SK-N-SH (cell line): ENCODE measurements at regions not wholly inside any gene's neighbourhood (a gene's known extent, or its start where the extent isn't known, plus 50 kb on each side); places are given as distances from the start of the nearest gene placed in this dataset.

Experiments
- CTCF ChIA-PET: fragments of 300-600, 350-600 bp; formaldehyde crosslinking; extraction: SDS; loops from one replicate; lab custom pipeline; 2021; lab: Yijun Ruan, JAX
- POLR2A ChIA-PET: fragments of 350-600 bp; sonication (Branson Sonifier 250); formaldehyde crosslinking; extraction: SDS; loops from one replicate; lab custom pipeline; 2020; ENCODE audit warnings: antibody characterized with exemption, inconsistent platforms; lab: Yijun Ruan, JAX
- DNase-seq: peaks from one replicate; pipeline ENCODE4 v3.0.0; 2012
- H2AFZ ChIP-seq: fragments of 200-600 bp; sonication (generic); 2 replicates; pipeline ENCODE4 v1.8.1; 2016; ENCODE audit warnings: antibody characterized with exemption, mild to moderate bottlenecking, low read depth
- H3F3A ChIP-seq: fragments of 200-600 bp; sonication (generic); replicated peaks from 2 replicates; pipeline ENCODE3; 2016; ENCODE audit warnings: antibody characterized with exemption, mild to moderate bottlenecking; ENCODE audit not compliant: insufficient read depth
- H3K27ac ChIP-seq, 2 experiments: fragments of 200-500 bp in 1 of 2; fragments of 200-600 bp in 1 of 2; sonication (Bioruptor generic) in 1 of 2; sonication (generic), shearing (Covaris generic) in 1 of 2; 2 replicates each; pipeline versions ENCODE4 v1.5.1 to v1.6.1; 2014 to 2016; ENCODE audit warnings: low read depth in 2 of 2, inconsistent platforms in 1 of 2, low read length in 1 of 2, mild to moderate bottlenecking in 1 of 2, mixed read lengths in 1 of 2
- H3K27me3 ChIP-seq: fragments of 200-600 bp; sonication (generic), shearing (Covaris generic); 2 replicates; pipeline ENCODE4 v1.6.1; 2016; ENCODE audit warnings: mixed run types; ENCODE audit not compliant: insufficient read depth
- H3K36me3 ChIP-seq, 2 experiments: fragments of 200-500 bp in 1 of 2; fragments of 200-600 bp in 1 of 2; sonication (Bioruptor generic) in 1 of 2; sonication (generic) in 1 of 2; replicated peaks in 1 of 2; 2 replicates each; pipeline versions ENCODE3 to v1.5.1; 2014 to 2016; ENCODE audit warnings: low read length in 1 of 2, mild to moderate bottlenecking in 1 of 2; ENCODE audit not compliant: insufficient read depth in 2 of 2, control insufficient read depth in 1 of 2
- H3K4me1 ChIP-seq, 2 experiments: fragments of 200-500 bp in 1 of 2; fragments of 200-600 bp in 1 of 2; sonication (Bioruptor generic) in 1 of 2; sonication (generic), shearing (Covaris generic) in 1 of 2; 2 replicates each; pipeline versions ENCODE4 v1.5.1 to v1.6.1; 2014 to 2016; ENCODE audit warnings: low read depth in 1 of 2, low read length in 1 of 2, mixed run types in 1 of 2; ENCODE audit not compliant: insufficient read depth in 2 of 2, control insufficient read depth in 1 of 2
- H3K4me2 ChIP-seq: fragments of 200-600 bp; sonication (generic), shearing (Covaris generic); 2 replicates; pipeline ENCODE4 v1.6.1; 2017; ENCODE audit warnings: mixed run types
- H3K4me3 ChIP-seq, 2 experiments: fragments of 200-500 bp in 1 of 2; fragments of 200-600 bp in 1 of 2; sonication (Bioruptor generic) in 1 of 2; sonication (generic), shearing (Covaris generic) in 1 of 2; 2 replicates each; pipeline versions ENCODE4 v1.5.1 to v1.8.1; 2014 to 2016; ENCODE audit warnings: low read depth in 2 of 2, inconsistent platforms in 1 of 2, low read length in 1 of 2, mild to moderate bottlenecking in 1 of 2, mixed read lengths in 1 of 2, moderate library complexity in 1 of 2
- H3K79me2 ChIP-seq: fragments of 200-600 bp; sonication (generic); 2 replicates; pipeline ENCODE4 v1.8.1; 2017; ENCODE audit warnings: mild to moderate bottlenecking; ENCODE audit not compliant: insufficient read depth
- H3K9ac ChIP-seq: fragments of 200-600 bp; sonication (generic); 2 replicates; pipeline ENCODE4 v1.6.1; 2017; ENCODE audit warnings: mixed run types
- H3K9me2 ChIP-seq: fragments of 200-600 bp; sonication (generic); 2 replicates; pipeline ENCODE4 v1.6.1; 2017; ENCODE audit warnings: mixed run types
- H3K9me3 ChIP-seq: fragments of 200-600 bp; sonication (generic); 2 replicates; pipeline ENCODE4 v1.6.1; 2017; ENCODE audit warnings: mixed run types, mild to moderate bottlenecking, moderate library complexity
- H4K20me1 ChIP-seq: fragments of 200-600 bp; sonication (generic); 2 replicates; pipeline ENCODE4 v1.6.1; 2017; ENCODE audit warnings: mild to moderate bottlenecking, mixed run types; ENCODE audit not compliant: insufficient read depth
- EP300 ChIP-seq, 2 experiments: IDR thresholded peaks; 2 replicates each; pipeline versions ENCODE4 v1.4.0 to v1.6.1; 2012; ENCODE audit warnings: borderline replicate concordance in 1 of 2, low read depth in 1 of 2, low read length in 1 of 2
- EZH2phosphoT487 ChIP-seq: fragments of 200-600 bp; sonication (generic); IDR thresholded peaks from 2 replicates; pipeline ENCODE4 v1.6.1; 2017; ENCODE audit warnings: low read depth, mixed run types, mild to moderate bottlenecking, antibody characterized with exemption, moderate library complexity, borderline replicate concordance
- FOXJ3 ChIP-seq: sonication (generic); formaldehyde crosslinking; IDR thresholded peaks from 2 replicates; pipeline ENCODE4 v1.5.1; 2020; ENCODE audit warnings: mild to moderate bottlenecking, missing genetic modification reagents
- GABPA ChIP-seq: IDR thresholded peaks from 2 replicates; pipeline ENCODE4 v1.4.0; 2012; ENCODE audit warnings: low read depth, mild to moderate bottlenecking
- GATA2 ChIP-seq: sonication (generic); formaldehyde crosslinking; IDR thresholded peaks from 2 replicates; pipeline ENCODE4 v1.5.0; 2020; ENCODE audit warnings: mild to moderate bottlenecking, missing genetic modification reagents
- JUND ChIP-seq: IDR thresholded peaks from 2 replicates; pipeline ENCODE4 v1.4.0; 2012
- MAX ChIP-seq: IDR thresholded peaks from 2 replicates; pipeline ENCODE4 v1.4.0; 2012; ENCODE audit warnings: low read depth
- MEF2A ChIP-seq: IDR thresholded peaks from 2 replicates; pipeline ENCODE4 v1.4.0; 2012; ENCODE audit warnings: low read depth, borderline replicate concordance
- MXI1 ChIP-seq: IDR thresholded peaks from 2 replicates; pipeline ENCODE4 v1.6.1; 2012; ENCODE audit warnings: mild to moderate bottlenecking, low read depth, low read length, improper control_type of control experiment
- NFIC ChIP-seq: IDR thresholded peaks from 2 replicates; pipeline ENCODE4 v1.4.0; 2012; ENCODE audit warnings: borderline replicate concordance
- NRF1 ChIP-seq: IDR thresholded peaks from 2 replicates; pipeline ENCODE4 v1.6.1; 2012; ENCODE audit warnings: low read depth, mild to moderate bottlenecking, low read length
- POLR2AphosphoS5 ChIP-seq: IDR thresholded peaks from 2 replicates; pipeline ENCODE4 v1.6.1; 2012; ENCODE audit warnings: low read depth, low read length
- RAD21 ChIP-seq: IDR thresholded peaks from 2 replicates; pipeline ENCODE4 v1.6.1; 2012; ENCODE audit warnings: mild to moderate bottlenecking, low read length
- RCOR1 ChIP-seq: fragments of 150-350 bp; IDR thresholded peaks from 2 replicates; pipeline ENCODE4 v1.6.1; 2017; ENCODE audit warnings: antibody characterized with exemption, low read length
- RFX5 ChIP-seq: IDR thresholded peaks from 2 replicates; pipeline ENCODE4 v1.6.1; 2012; ENCODE audit warnings: mild to moderate bottlenecking, improper control_type of control experiment, low read length
- RXRA ChIP-seq: IDR thresholded peaks from 2 replicates; pipeline ENCODE4 v1.4.0; 2012; ENCODE audit warnings: low read depth, mild to moderate bottlenecking, borderline replicate concordance
- SIN3A ChIP-seq: IDR thresholded peaks from 2 replicates; pipeline ENCODE4 v1.6.1; 2012; ENCODE audit warnings: low read depth, mild to moderate bottlenecking, low read length, moderate library complexity, borderline replicate concordance
- SMC3 ChIP-seq: IDR thresholded peaks from 2 replicates; pipeline ENCODE4 v1.6.1; 2012; ENCODE audit warnings: low read depth, low read length, improper control_type of control experiment
- TAF1 ChIP-seq: IDR thresholded peaks from 2 replicates; pipeline ENCODE4 v1.6.1; 2012; ENCODE audit warnings: low read depth, mild to moderate bottlenecking, low read length, moderate library complexity, borderline replicate concordance
- TCF12 ChIP-seq: IDR thresholded peaks from 2 replicates; pipeline ENCODE4 v1.4.0; 2012
- USF2 ChIP-seq: fragments of 150-350 bp; IDR thresholded peaks from 2 replicates; pipeline ENCODE4 v1.6.1; 2017; ENCODE audit warnings: antibody characterized with exemption, low read length, low read depth, borderline replicate concordance
- YY1 ChIP-seq: IDR thresholded peaks from 2 replicates; pipeline ENCODE4 v1.4.0; 2012; ENCODE audit warnings: low read depth, mild to moderate bottlenecking
- ZBTB33 ChIP-seq: IDR thresholded peaks from 2 replicates; pipeline ENCODE4 v1.4.0; 2012; ENCODE audit warnings: low read depth, borderline replicate concordance
- WGBS: methylation state at CpG from one replicate; pipeline ENCODE4 v1.1.6; 2017; ENCODE audit warnings: low lambda C conversion rate; 5-methylcytosine and 5-hydroxymethylcytosine counted together

GRCh38 chr19:30734669-30735068 is 362.5 kb downstream of the ZNF536 start (continued):
- TF ChIP-seq EP300 (IDR thresholded peaks at IDR 0.05; ENCODE audit: borderline replicate concordance in 1 of 2, low read depth in 1 of 2, low read length in 1 of 2) (no peak), RFX5 (no peak)

GRCh38 chr19:30733826-30734550 is 361.8 kb downstream of the ZNF536 start:
- Histone ChIP-seq H3K4me3 (no peak overlapping the region), H2AFZ (no peak overlapping the region), H3K9me2 (no peaks in the 10 kb centered on the region), H3F3A (no peaks in the 10 kb centered on the region), H3K36me3 (no peaks in the 10 kb centered on the region), H3K27me3 (no peaks in the 10 kb centered on the region), H3K27ac (peak overlapping the region in 1 of 2 experiments; percentile 47; a peak in 1 of 4 replicates), H3K79me2 (no peaks in the 10 kb centered on the region), H3K4me2 (no peak overlapping the region), H3K9me3 (no peaks in the 10 kb centered on the region), H4K20me1 (no peaks in the 10 kb centered on the region), H3K9ac (no peak overlapping the region), H3K4me1 (peaks cover 0 to 29% of the 10 kb centered on the region in 2 experiments; a peak in 1 of 4 replicates)
- ChIA-PET POLR2A (interaction anchor here (0.6 to 1.7 kb wide), 2 partner anchors 15 to 148 kb away, joined by 3 to 8 read pairs; no protein-coding TSS in a partner anchor), CTCF (interaction anchor here (0.6 to 5.7 kb wide), 17 partner anchors 9 to 1587 kb away, joined by 3 to 38 read pairs (median 4); no protein-coding TSS in a partner anchor)
- 48% methylated on average over 15 of the region's 15 CpGs for WGBS
- DNase-seq = peak; percentile 67
- no peak for TF ChIP-seq USF2
- TF ChIP-seq GABPA = no peak
- TF ChIP-seq RCOR1 = no peak
- TF ChIP-seq RAD21 = peak; percentile 77
- TF ChIP-seq GATA2 = peak; percentile 66
- TF ChIP-seq SMC3 = peak; percentile 43; the same call in 1 of the 2 replicates
- no peak for TF ChIP-seq FOXJ3 (CRISPR knock-in tag)

GRCh38 chr19:30731591-30731990 is 359.4 kb downstream of the ZNF536 start:
- H3K27me3 ChIP-seq = no peaks in the 10 kb centered on the region
- no peaks in the 10 kb centered on the region for H3K36me3 ChIP-seq
- WGBS = 60% methylated on average over 2 of the region's 3 CpGs
- H2AFZ ChIP-seq = no peak overlapping the region
- POLR2A ChIA-PET = no interaction called here
- no peak for DNase-seq
- H3K9me3 ChIP-seq = no peaks in the 10 kb centered on the region
- H3K4me1 ChIP-seq = peaks cover 0 to 22% of the 10 kb centered on the region in 2 experiments; a peak in 1 of 4 replicates
- CTCF ChIA-PET = interaction anchor here (0.6 kb wide), 1 partner anchor 62 kb away, joined by 3 read pairs; no protein-coding TSS in a partner anchor
- no peaks in the 10 kb centered on the region for H3F3A ChIP-seq
- TF ChIP-seq TCF12 = no peak
- no peak for TF ChIP-seq RFX5
- TF ChIP-seq JUND = no peak
- TF ChIP-seq GABPA = no peak
- no peak for TF ChIP-seq NRF1
- no peak for TF ChIP-seq ZBTB33
- no peak for TF ChIP-seq TAF1
- TF ChIP-seq YY1 = no peak
- TF ChIP-seq EP300 (IDR thresholded peaks at IDR 0.05; ENCODE audit: borderline replicate concordance in 1 of 2, low read depth in 1 of 2, low read length in 1 of 2) = no peak
- no peak for TF ChIP-seq SMC3
- TF ChIP-seq RXRA = no peak
- TF ChIP-seq NFIC = no peak
- no peak for TF ChIP-seq MXI1
- TF ChIP-seq POLR2AphosphoS5 = no peak
- no peak for TF ChIP-seq EZH2phosphoT487
- TF ChIP-seq MAX = no peak
- TF ChIP-seq MEF2A = no peak
- no peak for TF ChIP-seq SIN3A
- no peak for TF ChIP-seq FOXJ3 (CRISPR knock-in tag)
- H3K79me2 ChIP-seq = no peaks in the 10 kb centered on the region
- no peak overlapping the region for H3K27ac ChIP-seq
- H3K9me2 ChIP-seq = no peaks in the 10 kb centered on the region
- H3K4me3 ChIP-seq = no peak overlapping the region
- no peaks in the 10 kb centered on the region for H4K20me1 ChIP-seq
- H3K9ac ChIP-seq = no peak overlapping the region
- H3K4me2 ChIP-seq = no peak overlapping the region
